Breast epithelium (tissue), 4 donors: ENCODE measurements at regions not wholly inside any gene's neighbourhood (a gene's known extent, or its start where the extent isn't known, plus 50 kb on each side); places are given as distances from the start of the nearest gene placed in this dataset.

Experiments
- DNase-seq, 2 donors: peaks; one replicate each; pipeline ENCODE4 v3.0.0-alpha.2; 2019; ENCODE audit warnings: low spot score in 2 of 2
- H3K27ac ChIP-seq, 2 donors: fragments of 200-600 bp; sonication (generic) in 1 of 2; one replicate each; pipeline ENCODE4 v1.5.1; 2016 to 2019; ENCODE audit warnings: mild to moderate bottlenecking in 1 of 2
- H3K27me3 ChIP-seq, 2 donors: fragments of 200-600 bp; sonication (generic) in 1 of 2; one replicate each; pipeline versions ENCODE4 v1.5.1 to v1.6.0; 2017 to 2019; ENCODE audit warnings: control low read depth in 1 of 2, mild to moderate bottlenecking in 1 of 2
- H3K36me3 ChIP-seq: fragments of 200-600 bp; one replicate; pipeline ENCODE4 v1.5.1; 2019
- H3K4me1 ChIP-seq, 2 donors: fragments of 200-600 bp; sonication (generic); one replicate each; pipeline ENCODE4 v1.5.1; 2016 to 2019; ENCODE audit warnings: control low read depth in 1 of 2
- H3K4me3 ChIP-seq, 3 donors: fragments of 200-600 bp; sonication (generic); 1 replicate in 2 of 3; 2 replicates in 1 of 3; pipeline ENCODE4 v1.5.1; 2016 to 2019; ENCODE audit warnings: mild to moderate bottlenecking in 3 of 3, moderate library complexity in 2 of 3
- H3K9me3 ChIP-seq, 2 donors: fragments of 200-600 bp; sonication (generic) in 1 of 2; one replicate each; pipeline ENCODE4 v1.5.1; 2016 to 2019; ENCODE audit warnings: control low read depth in 1 of 2
- CTCF ChIP-seq, 3 donors: fragments of 450-650 bp; IDR thresholded peaks; one replicate each; pipeline ENCODE4 v1.5.1; 2016 to 2017; ENCODE audit warnings: antibody characterized with exemption in 3 of 3, mild to moderate bottlenecking in 3 of 3, moderate library complexity in 3 of 3
- POLR2A ChIP-seq: fragments of 450-650 bp; IDR thresholded peaks from one replicate; pipeline ENCODE4 v1.6.1; 2016; ENCODE audit warnings: antibody characterized with exemption, mild to moderate bottlenecking, moderate library complexity
- POLR2AphosphoS5 ChIP-seq, 3 donors: sonication (generic); formaldehyde crosslinking; IDR thresholded peaks; one replicate each; pipeline ENCODE4 v1.6.1; 2017; ENCODE audit warnings: antibody characterized with exemption in 3 of 3
- intact Hi-C: fragments of 100-400 bp; cut with DNase I; formaldehyde crosslinking; loops from one replicate; pipeline ENCODE4 v1.15.1; 2023; ENCODE audit warnings: low total_unique reads

- H3K36me3 ChIP-seq: no peaks in the 10 kb centered on the region
These were observed 53.1 kb upstream of the BEND4 start for GRCh38 chr4:42205541-42205940.

DNA sequence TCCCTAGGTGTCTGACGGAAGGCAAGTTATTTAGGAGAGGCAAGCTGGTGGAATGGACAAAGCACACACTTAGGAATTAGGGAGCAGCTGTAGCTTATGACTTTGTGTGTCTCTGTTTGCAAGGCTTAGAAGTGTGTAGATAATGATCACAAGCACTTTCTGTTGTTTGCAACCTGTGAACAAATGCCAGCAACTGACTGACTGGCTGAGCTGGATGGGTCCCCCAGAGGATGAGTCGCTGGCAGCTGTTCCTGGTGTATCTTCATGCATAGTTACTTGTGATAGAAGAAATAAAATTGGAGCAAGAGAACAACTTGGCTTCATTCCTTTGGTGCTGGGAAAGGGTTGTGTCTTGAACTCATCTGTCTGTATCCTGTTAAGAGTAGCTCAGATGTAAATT, 64.2 kb upstream of the BEND4 start:
- Histone ChIP-seq H3K4me3 (no peak overlapping the region), H3K36me3 (no peaks in the 10 kb centered on the region), H3K27me3 (no peaks in the 10 kb centered on the region), H3K27ac (no peak overlapping the region), H3K4me1 (no peaks in the 10 kb centered on the region), H3K9me3 (no peaks in the 10 kb centered on the region)
- TF ChIP-seq CTCF (IDR thresholded peaks at IDR 0.05): no peak
- no peak for TF ChIP-seq POLR2A
- no peak for TF ChIP-seq POLR2AphosphoS5 (IDR thresholded peaks at IDR 0.05)
- intact Hi-C loops: no loop called here
- no peak for DNase-seq

More at GRCh38 chr4:42205541-42205940, 53.1 kb upstream of the BEND4 start:
- DNase-seq: no peak
- Histone ChIP-seq H3K27me3 (no peaks in the 10 kb centered on the region), H3K27ac (no peak overlapping the region), H3K9me3 (no peaks in the 10 kb centered on the region), H3K4me1 (no peaks in the 10 kb centered on the region), H3K4me3 (no peak overlapping the region)
- TF ChIP-seq POLR2A (no peak), CTCF (IDR thresholded peaks at IDR 0.05) (no peak), POLR2AphosphoS5 (IDR thresholded peaks at IDR 0.05) (no peak)
- intact Hi-C loops: no loop called here

DNA sequence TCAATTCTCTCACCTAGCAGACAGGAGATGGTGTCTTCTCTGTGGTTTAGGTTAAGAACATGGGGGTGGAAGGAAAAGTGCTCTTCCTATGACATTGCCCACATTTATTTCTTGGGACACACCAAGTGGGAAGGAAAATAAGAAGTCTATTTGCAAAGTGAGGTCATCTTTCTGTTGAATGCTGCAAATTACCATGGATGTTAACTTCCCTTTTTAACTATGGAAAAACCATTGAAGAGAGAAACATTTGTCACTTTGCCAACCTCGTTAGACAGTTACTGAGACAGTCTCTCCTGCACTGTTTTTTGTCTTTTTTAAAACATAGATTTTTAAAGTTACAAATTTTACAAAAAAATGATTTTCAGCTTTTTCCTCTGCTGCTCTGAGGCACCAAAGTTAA, 72.8 kb upstream of the BEND4 start:
- H3K36me3 ChIP-seq: no peaks in the 10 kb centered on the region
- no peak for DNase-seq
- TF ChIP-seq POLR2AphosphoS5 (IDR thresholded peaks at IDR 0.05) (no peak), POLR2A (no peak)
- no peaks in the 10 kb centered on the region for H3K27me3 ChIP-seq
- no peak overlapping the region for H3K4me3 ChIP-seq
- no peaks in the 10 kb centered on the region for H3K4me1 ChIP-seq
- H3K9me3 ChIP-seq: no peaks in the 10 kb centered on the region
- intact Hi-C loops: no loop called here
- no peak overlapping the region for H3K27ac ChIP-seq

DNA sequence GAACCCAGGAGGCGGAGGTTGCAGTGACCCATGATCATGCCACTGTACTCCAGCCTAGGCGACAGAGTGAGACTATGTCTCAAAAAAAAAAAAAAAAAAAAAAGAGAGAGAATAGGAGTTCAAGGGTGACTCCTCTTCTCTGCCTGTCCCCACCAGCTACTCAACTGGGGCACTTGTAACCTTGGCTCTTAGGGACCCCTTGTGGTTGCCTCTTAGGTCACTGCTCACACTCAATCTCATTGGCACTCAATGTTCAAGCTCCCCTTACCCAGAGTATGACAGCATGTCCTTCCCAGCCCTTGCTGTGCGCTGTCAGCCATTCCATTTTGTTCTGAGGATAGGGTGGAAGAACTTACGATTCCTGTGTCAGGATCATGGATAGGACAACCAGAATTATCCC, 82.4 kb upstream of the BEND4 start:
- DNase-seq: no peak
- intact Hi-C loops: no loop called here
- Histone ChIP-seq H3K4me3 (no peak overlapping the region), H3K4me1 (no peaks in the 10 kb centered on the region), H3K27me3 (no peaks in the 10 kb centered on the region), H3K27ac (no peak overlapping the region), H3K9me3 (no peaks in the 10 kb centered on the region), H3K36me3 (no peaks in the 10 kb centered on the region)
- TF ChIP-seq POLR2A (no peak), POLR2AphosphoS5 (IDR thresholded peaks at IDR 0.05) (no peak), CTCF (IDR thresholded peaks at IDR 0.05) (no peak)

GRCh38 chr4:42235304-42236021, 83.0 kb upstream of the BEND4 start:
- Histone ChIP-seq H3K4me3 (no peak overlapping the region), H3K4me1 (no peaks in the 10 kb centered on the region), H3K27me3 (no peaks in the 10 kb centered on the region), H3K9me3 (no peaks in the 10 kb centered on the region), H3K27ac (no peak overlapping the region), H3K36me3 (no peaks in the 10 kb centered on the region)
- intact Hi-C loops: no loop called here
- no peak for DNase-seq
- TF ChIP-seq CTCF (IDR thresholded peaks at IDR 0.05) (no peak), POLR2AphosphoS5 (IDR thresholded peaks at IDR 0.05) (no peak), POLR2A (no peak)
